Fibroblast of mammary gland (primary cell): ENCODE measurements at regions not wholly inside any gene's neighbourhood (a gene's known extent, or its start where the extent isn't known, plus 50 kb on each side); places are given as distances from the start of the nearest gene placed in this dataset.

ENCODE experiments used
- DNase-seq: peaks from one replicate; pipeline ENCODE4 v3.0.0-alpha.2; 2010; ENCODE audit warnings: low read depth
- H3K4me3 ChIP-seq: 2 replicates; pipeline ENCODE4 v1.5.1; 2011; ENCODE audit warnings: low read depth, mild to moderate bottlenecking, low read length, moderate library complexity; ENCODE audit not compliant: control insufficient read depth
- CTCF ChIP-seq: conservative IDR thresholded peaks from 2 replicates; pipeline ENCODE4 v1.5.1; 2011; ENCODE audit warnings: low read depth, low read length, inconsistent platforms; ENCODE audit not compliant: control insufficient read depth, insufficient read depth

DNA sequence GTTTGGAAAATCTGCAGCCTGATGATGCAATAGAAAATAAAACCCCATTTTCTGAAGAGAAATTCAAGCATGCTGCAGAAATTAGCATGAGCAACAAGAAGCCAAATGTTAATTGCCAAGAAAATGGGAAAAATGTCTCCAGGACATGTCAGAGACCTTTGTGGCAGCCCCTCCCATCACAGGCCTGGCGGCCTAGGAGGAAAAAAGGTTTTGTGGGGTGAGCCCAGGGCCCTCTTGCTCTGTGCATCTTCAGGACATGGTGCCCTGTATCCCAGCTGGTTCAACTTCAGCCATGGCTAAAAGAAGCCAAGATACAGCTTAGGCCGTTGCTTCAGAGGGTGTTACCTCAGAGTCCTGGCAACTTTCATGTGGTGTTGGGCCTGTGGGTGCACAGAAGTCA lies 775.5 kb upstream of the SEL1L start:
- no peak for DNase-seq
- H3K4me3 ChIP-seq: no peak overlapping the region
- no peak for TF ChIP-seq CTCF

GRCh38 chr14:82313889-82314288 lies 780.2 kb upstream of the SEL1L start:
- DNase-seq: no peak
- TF ChIP-seq CTCF: no peak
- no peak overlapping the region for H3K4me3 ChIP-seq

DNA sequence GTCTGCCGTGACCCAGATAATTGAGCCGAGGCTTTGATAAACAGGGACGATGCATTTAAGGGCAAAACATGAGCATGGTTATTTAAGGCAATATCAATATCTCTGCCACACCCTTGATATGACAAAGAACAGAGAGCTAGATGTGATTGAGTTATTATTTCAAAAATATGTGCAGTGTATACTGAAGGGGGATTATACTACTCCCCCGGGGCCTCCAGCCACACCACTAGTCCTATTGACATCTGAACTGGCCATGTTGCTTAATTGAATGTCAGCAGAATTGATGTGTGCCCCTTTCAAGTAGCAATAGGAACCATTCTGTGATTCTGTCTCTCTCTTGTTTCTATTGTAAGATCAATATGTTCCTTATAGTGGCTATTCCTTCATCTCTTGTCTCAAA lies 794.8 kb upstream of the SEL1L start:
- H3K4me3 ChIP-seq: no peak overlapping the region
- TF ChIP-seq CTCF: no peak
- DNase-seq: no peak

DNA sequence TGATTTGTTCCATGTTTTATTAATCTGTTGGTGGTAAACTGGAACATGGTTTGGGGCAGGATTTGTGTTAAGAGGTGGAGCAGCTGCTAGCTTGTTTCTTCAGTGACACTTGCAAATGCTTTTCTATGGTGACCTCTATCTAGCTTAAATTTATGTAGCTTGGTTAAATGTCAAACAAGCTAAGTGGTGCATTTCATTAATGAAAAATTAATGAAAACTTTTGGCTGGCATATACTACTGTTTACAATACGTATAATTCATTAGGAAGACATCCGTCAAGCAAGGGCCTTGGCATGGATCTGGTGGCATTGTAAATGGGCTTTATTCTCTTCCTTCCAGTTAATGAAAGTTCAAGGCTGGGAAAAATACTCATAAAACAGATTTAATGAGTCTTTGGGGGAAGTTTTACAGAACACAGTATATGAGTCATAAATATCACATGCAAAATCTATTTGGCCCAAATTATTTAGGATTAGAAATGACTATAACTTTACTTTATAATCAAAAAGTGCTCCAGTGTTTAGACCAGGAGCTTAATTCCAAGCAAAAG lies 807.7 kb upstream of the SEL1L start:
- H3K4me3 ChIP-seq: no peak overlapping the region
- TF ChIP-seq CTCF: no peak
- DNase-seq: no peak

DNA sequence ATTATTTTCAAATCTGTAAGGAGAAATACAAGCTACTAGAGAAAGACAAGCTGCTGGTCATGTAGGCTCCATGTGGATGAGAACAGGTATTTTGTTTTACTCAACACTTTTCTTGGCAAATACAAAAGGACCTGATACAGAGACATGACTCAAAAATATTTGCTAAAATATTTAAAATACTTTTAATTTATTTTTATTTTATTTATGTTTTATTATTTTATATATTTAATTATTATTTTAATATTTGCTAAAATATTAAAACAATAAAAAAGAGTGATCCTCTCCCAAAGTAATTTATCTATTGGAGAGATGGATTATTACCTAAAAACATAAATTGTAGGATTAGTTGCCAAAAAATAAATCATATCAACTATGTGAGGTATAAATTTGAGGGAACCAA lies 808.9 kb upstream of the SEL1L start:
- H3K4me3 ChIP-seq: no peak overlapping the region
- no peak for TF ChIP-seq CTCF
- no peak for DNase-seq

GRCh38 chr14:82345184-82345583 lies 811.5 kb upstream of the SEL1L start:
- TF ChIP-seq CTCF: no peak
- no peak overlapping the region for H3K4me3 ChIP-seq
- DNase-seq: no peak

DNA sequence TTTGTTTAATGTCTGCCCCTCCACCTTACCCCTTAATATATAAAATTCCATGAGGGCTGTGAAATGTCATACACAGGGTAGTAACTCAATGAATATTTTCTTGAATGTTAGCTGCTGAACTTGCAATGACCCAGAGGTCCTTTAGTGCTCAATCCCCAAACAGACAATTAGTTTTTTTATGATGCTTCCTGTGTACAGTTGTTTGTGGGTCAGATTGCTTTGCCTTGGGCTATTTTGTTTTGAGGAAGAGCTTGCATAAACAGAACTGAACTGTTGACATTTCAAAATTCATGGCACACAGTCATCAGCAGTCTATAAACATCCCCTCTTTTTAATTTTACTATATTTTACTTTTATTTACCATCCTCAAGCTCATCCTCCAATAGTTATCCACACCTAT lies 820.5 kb upstream of the SEL1L start:
- TF ChIP-seq CTCF: no peak
- no peak for DNase-seq
- H3K4me3 ChIP-seq: no peak overlapping the region
